HepG2 (cell line): ENCODE measurements at regions not wholly inside any gene's neighbourhood (a gene's known extent, or its start where the extent isn't known, plus 50 kb on each side); places are given as distances from the start of the nearest gene placed in this dataset.

Source experiments
- ATAC-seq: fragments of 200-7000 bp; cut with Tn5 transposase; 3 replicates; pipeline ENCODE4 v1.9.1; 2020; ENCODE audit warnings: mild to moderate bottlenecking, moderate library complexity
- BruUV-seq: library from RNA; stranded (reverse); fragments of 400-500 nt; replicated peaks from 2 replicates; lab custom pipeline; 2021; lab: Mats Ljungman, UMichigan
- CTCF ChIA-PET: fragments of 300-600 bp; formaldehyde crosslinking; extraction: SDS; loops from one replicate; lab custom pipeline; 2021; ENCODE audit warnings: low total read pairs, inconsistent platforms, low intra/inter-chr PET ratio; lab: Yijun Ruan, JAX
- POLR2A ChIA-PET: fragments of 350-600 bp; sonication (Branson Sonifier 250); formaldehyde crosslinking; loops from one replicate; lab custom pipeline; 2020; ENCODE audit warnings: antibody characterized with exemption, inconsistent platforms; lab: Yijun Ruan, JAX
- DNase-seq: peaks from one replicate; pipeline ENCODE4 v3.0.0-alpha.2; 2015; ENCODE audit warnings: low spot score
- FAIRE-seq: peaks from 3 replicates; lab custom pipeline; 2011; peaks lifted over from hg19 to GRCh38; lab: Jason Lieb, UNC
- H2AFZ ChIP-seq: one replicate; pipeline ENCODE4 v1.6.1; 2011; ENCODE audit warnings: low read length, inconsistent platforms
- H3K27ac ChIP-seq: fragments of 300-600 bp; 3 replicates; pipeline ENCODE4 v1.8.0; 2011; ENCODE audit warnings: mixed run types, mild to moderate bottlenecking, mixed read lengths, low read length, inconsistent platforms; ENCODE audit not compliant: insufficient read depth; ENCODE audit errors: extremely low read length
- H3K27me3 ChIP-seq, 2 experiments: fragments of 200-600 bp in 1 of 2; 2 replicates in 1 of 2; 3 replicates in 1 of 2; pipeline versions ENCODE4 v1.6.0 to v1.8.0; 2011; ENCODE audit warnings: low read length in 2 of 2, mild to moderate bottlenecking in 2 of 2, moderate library complexity in 2 of 2, inconsistent platforms in 1 of 2; ENCODE audit not compliant: insufficient read depth in 2 of 2, control insufficient read depth in 1 of 2
- H3K36me3 ChIP-seq, 2 experiments: fragments of 200-600 bp in 1 of 2; replicated peaks in 1 of 2; 2 replicates in 1 of 2; 3 replicates in 1 of 2; pipeline versions ENCODE4 v1.5.1 to v1.8.0; 2011; ENCODE audit warnings: low read length in 2 of 2, inconsistent platforms in 1 of 2; ENCODE audit not compliant: insufficient read depth in 2 of 2, control insufficient read depth in 1 of 2
- H3K4me1 ChIP-seq: 2 replicates; pipeline ENCODE4 v1.5.1; 2012; ENCODE audit warnings: low read length, inconsistent platforms; ENCODE audit not compliant: insufficient read depth
- H3K4me2 ChIP-seq: 2 replicates; pipeline ENCODE4 v1.6.0; 2011; ENCODE audit warnings: low read depth, low read length, inconsistent platforms
- H3K4me3 ChIP-seq, 3 experiments: fragments of 200-600 bp in 1 of 3; sonication (generic), shearing (Covaris generic) in 1 of 3; replicated peaks in 1 of 3; 2 replicates each; pipeline ENCODE4 v1.5.1; 2011 to 2016; ENCODE audit warnings: low read length in 3 of 3, inconsistent platforms in 2 of 3, low read depth in 2 of 3, mild to moderate bottlenecking in 2 of 3, control low read depth in 1 of 3, mixed read lengths in 1 of 3; ENCODE audit not compliant: insufficient read depth in 1 of 3
- H3K79me2 ChIP-seq: one replicate; pipeline ENCODE4 v1.6.1; 2011; ENCODE audit warnings: low read length, inconsistent platforms; ENCODE audit not compliant: insufficient read depth
- H3K9ac ChIP-seq: 2 replicates; pipeline ENCODE4 v1.6.0; 2011; ENCODE audit warnings: mild to moderate bottlenecking, low read depth, low read length, inconsistent platforms; ENCODE audit not compliant: insufficient read depth
- H3K9me3 ChIP-seq: 2 replicates; pipeline ENCODE4 v1.5.1; 2012; ENCODE audit warnings: mild to moderate bottlenecking, low read length
- H4K20me1 ChIP-seq: 2 replicates; pipeline ENCODE4 v1.6.0; 2011; ENCODE audit warnings: inconsistent platforms, mild to moderate bottlenecking, low read length, moderate library complexity; ENCODE audit not compliant: insufficient read depth
- HCFC1 ChIP-seq: fragments of 150-350 bp; IDR thresholded peaks from 2 replicates; pipeline ENCODE4 v1.6.1; 2014; ENCODE audit warnings: low read depth, low read length
- MNT ChIP-seq: fragments of 450-650 bp; IDR thresholded peaks from 2 replicates; pipeline ENCODE4 v1.6.1; 2016
- MTF1 ChIP-seq: sonication (generic); formaldehyde crosslinking; IDR thresholded peaks from 2 replicates; pipeline ENCODE4 v1.5.0; 2020; ENCODE audit warnings: missing genetic modification reagents
- SNRNP70 ChIP-seq: fragments of 200-400 bp; formaldehyde crosslinking; IDR thresholded peaks from 2 replicates; pipeline ENCODE4 v1.6.1; 2017; ENCODE audit warnings: mild to moderate bottlenecking, low read depth, low read length, moderate library complexity
- SOX6 ChIP-seq, 2 experiments: fragments of 450-650 bp in 1 of 2; sonication (generic) in 1 of 2; formaldehyde crosslinking in 1 of 2; IDR thresholded peaks; 2 replicates each; pipeline versions ENCODE4 v1.4.0 to v1.6.1; 2017 to 2020; ENCODE audit warnings: antibody characterized with exemption in 1 of 2, mild to moderate bottlenecking in 1 of 2, missing genetic modification reagents in 1 of 2
- STAG1 ChIP-seq: sonication (generic); formaldehyde crosslinking; IDR thresholded peaks from 2 replicates; pipeline ENCODE4 v1.4.0; 2020; ENCODE audit warnings: missing genetic modification reagents
- STAT5B ChIP-seq: sonication (generic); formaldehyde crosslinking; IDR thresholded peaks from 2 replicates; pipeline ENCODE4 v1.4.0; 2020; ENCODE audit warnings: missing genetic modification reagents
- ZBTB20 ChIP-seq: sonication (generic); formaldehyde crosslinking; IDR thresholded peaks from 2 replicates; pipeline ENCODE4 v1.8.1; 2023; ENCODE audit warnings: missing genetic modification reagents, low read depth, mild to moderate bottlenecking, borderline replicate concordance
- WGBS: methylation state at CpG from one replicate; pipeline ENCODE4 v1.1.6; 2017; ENCODE audit warnings: low lambda C conversion rate; 5-methylcytosine and 5-hydroxymethylcytosine counted together
- in situ Hi-C: cut with HindIII; loops from 2 replicates; pipeline ENCODE4 v1.10.0; 2017; ENCODE audit warnings: low pct_unique_long_range_greater_than_20kb; ENCODE audit not compliant: extremely low pct_ligation_motif_present
- intact Hi-C: fragments of 100-400 bp; cut with micrococcal nuclease; formaldehyde crosslinking; loops from one replicate; pipeline ENCODE4 v1.10.0; 2022; ENCODE audit not compliant: unreplicated experiment
- TF ChIP-seq, protein P1 (sequence below): sonication (generic); formaldehyde crosslinking; IDR thresholded peaks from 2 replicates; pipeline ENCODE4 v1.4.0; 2020; ENCODE audit warnings: missing genetic modification reagents
- TF ChIP-seq, protein P2 (sequence below): sonication (generic); formaldehyde crosslinking; conservative IDR thresholded peaks from 2 replicates; pipeline ENCODE4 v1.4.0; 2020; ENCODE audit warnings: missing genetic modification reagents
- TF ChIP-seq, protein P3 (sequence below): sonication (generic); formaldehyde crosslinking; IDR thresholded peaks from 2 replicates; pipeline ENCODE4 v1.4.0; 2020; ENCODE audit warnings: missing genetic modification reagents

DNA sequence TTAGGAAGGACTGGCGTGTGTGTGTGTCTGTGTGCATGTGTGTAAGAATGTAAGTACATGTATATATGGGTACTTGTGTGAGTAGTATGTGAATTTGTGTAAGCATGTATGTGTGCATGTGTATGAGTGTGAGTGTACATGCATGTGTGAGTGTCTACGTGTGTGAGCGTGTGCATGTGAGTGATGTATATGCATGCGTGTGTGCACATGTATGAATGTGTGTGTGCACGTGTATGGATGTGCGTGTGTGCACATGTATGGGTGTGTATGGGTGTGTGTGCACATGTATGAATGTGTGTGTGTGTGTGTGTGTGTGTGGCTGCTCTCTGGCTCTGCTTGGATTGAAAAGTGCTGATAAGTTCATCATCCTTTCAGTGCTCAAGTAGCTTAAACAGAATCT, 154.5 kb downstream of the TENT4A start:
- H3K36me3 ChIP-seq, result no peaks in the 10 kb centered on the region
- 83% methylated on average over 6 of the region's 6 CpGs for WGBS
- in situ Hi-C loops, result no loop called here
- no TSS peak for BruUV-seq
- no peaks in the 10 kb centered on the region for H3K9me3 ChIP-seq
- peak; percentile 88 for TF ChIP-seq MNT
- no peak for TF ChIP-seq STAT5B (CRISPR knock-in tag)
- peaks cover 15% of the 10 kb centered on the region for H3K4me1 ChIP-seq
- H3K27me3 ChIP-seq, result peaks cover 0 to 13% of the 10 kb centered on the region in 2 experiments; a peak in 2 of 5 replicates
- no peak for ATAC-seq
- DNase-seq, result no peak
- no peak overlapping the region for H3K4me2 ChIP-seq
- no peaks in the 10 kb centered on the region for H3K79me2 ChIP-seq
- intact Hi-C loops, result no loop called here
- H4K20me1 ChIP-seq, result no peaks in the 10 kb centered on the region
- FAIRE-seq, result no peak
- no peak overlapping the region for H3K4me3 ChIP-seq
- no peak overlapping the region for H2AFZ ChIP-seq
- CTCF ChIA-PET, result no interaction called here
- POLR2A ChIA-PET, result no interaction called here
- H3K9ac ChIP-seq, result no peak overlapping the region
- H3K27ac ChIP-seq, result no peak overlapping the region

GRCh38 chr5:6868171-6868570, 154.9 kb downstream of the TENT4A start:
- no peak for FAIRE-seq
- H3K4me3 ChIP-seq, result no peak overlapping the region
- H3K79me2 ChIP-seq, result no peaks in the 10 kb centered on the region
- H2AFZ ChIP-seq, result no peak overlapping the region
- no peaks in the 10 kb centered on the region for H3K36me3 ChIP-seq
- in situ Hi-C loops (no loop called here), intact Hi-C loops (no loop called here)
- no peaks in the 10 kb centered on the region for H4K20me1 ChIP-seq
- no peak overlapping the region for H3K27ac ChIP-seq
- no peak for DNase-seq
- peak overlapping the region; percentile 29; the same call in 1 of the 2 replicates for H3K4me2 ChIP-seq
- BruUV-seq, result no TSS peak
- H3K9me3 ChIP-seq, result no peaks in the 10 kb centered on the region
- ATAC-seq, result peak; percentile 85
- H3K27me3 ChIP-seq, result peaks cover 0 to 13% of the 10 kb centered on the region in 2 experiments; a peak in 2 of 5 replicates
- H3K4me1 ChIP-seq, result peaks cover 20% of the 10 kb centered on the region
- no peak overlapping the region for H3K9ac ChIP-seq
- POLR2A ChIA-PET, result no interaction called here
- CTCF ChIA-PET, result no interaction called here
- WGBS, result 56% methylated on average over 4 of the region's 9 CpGs
- peak; percentile 24 for TF ChIP-seq STAG1 (CRISPR knock-in tag)
- TF ChIP-seq, protein P1, sequence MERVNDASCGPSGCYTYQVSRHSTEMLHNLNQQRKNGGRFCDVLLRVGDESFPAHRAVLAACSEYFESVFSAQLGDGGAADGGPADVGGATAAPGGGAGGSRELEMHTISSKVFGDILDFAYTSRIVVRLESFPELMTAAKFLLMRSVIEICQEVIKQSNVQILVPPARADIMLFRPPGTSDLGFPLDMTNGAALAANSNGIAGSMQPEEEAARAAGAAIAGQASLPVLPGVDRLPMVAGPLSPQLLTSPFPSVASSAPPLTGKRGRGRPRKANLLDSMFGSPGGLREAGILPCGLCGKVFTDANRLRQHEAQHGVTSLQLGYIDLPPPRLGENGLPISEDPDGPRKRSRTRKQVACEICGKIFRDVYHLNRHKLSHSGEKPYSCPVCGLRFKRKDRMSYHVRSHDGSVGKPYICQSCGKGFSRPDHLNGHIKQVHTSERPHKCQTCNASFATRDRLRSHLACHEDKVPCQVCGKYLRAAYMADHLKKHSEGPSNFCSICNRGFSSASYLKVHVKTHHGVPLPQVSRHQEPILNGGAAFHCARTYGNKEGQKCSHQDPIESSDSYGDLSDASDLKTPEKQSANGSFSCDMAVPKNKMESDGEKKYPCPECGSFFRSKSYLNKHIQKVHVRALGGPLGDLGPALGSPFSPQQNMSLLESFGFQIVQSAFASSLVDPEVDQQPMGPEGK, result 0 out of 2 replicates have a peak, but pooled peaks have one; percentile 22
- TF ChIP-seq, protein P2, sequence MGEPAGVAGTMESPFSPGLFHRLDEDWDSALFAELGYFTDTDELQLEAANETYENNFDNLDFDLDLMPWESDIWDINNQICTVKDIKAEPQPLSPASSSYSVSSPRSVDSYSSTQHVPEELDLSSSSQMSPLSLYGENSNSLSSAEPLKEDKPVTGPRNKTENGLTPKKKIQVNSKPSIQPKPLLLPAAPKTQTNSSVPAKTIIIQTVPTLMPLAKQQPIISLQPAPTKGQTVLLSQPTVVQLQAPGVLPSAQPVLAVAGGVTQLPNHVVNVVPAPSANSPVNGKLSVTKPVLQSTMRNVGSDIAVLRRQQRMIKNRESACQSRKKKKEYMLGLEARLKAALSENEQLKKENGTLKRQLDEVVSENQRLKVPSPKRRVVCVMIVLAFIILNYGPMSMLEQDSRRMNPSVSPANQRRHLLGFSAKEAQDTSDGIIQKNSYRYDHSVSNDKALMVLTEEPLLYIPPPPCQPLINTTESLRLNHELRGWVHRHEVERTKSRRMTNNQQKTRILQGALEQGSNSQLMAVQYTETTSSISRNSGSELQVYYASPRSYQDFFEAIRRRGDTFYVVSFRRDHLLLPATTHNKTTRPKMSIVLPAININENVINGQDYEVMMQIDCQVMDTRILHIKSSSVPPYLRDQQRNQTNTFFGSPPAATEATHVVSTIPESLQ (CRISPR knock-in tag), result no peak
- no peak for TF ChIP-seq SOX6 (IDR thresholded peaks at IDR 0.05)
- 0 out of 2 replicates have a peak, but pooled peaks have one; percentile 14 for TF ChIP-seq SOX6 (CRISPR knock-in tag; IDR thresholded peaks at IDR 0.05)
- no peak for TF ChIP-seq ZBTB20 (CRISPR knock-in tag)
- TF ChIP-seq, protein P3, sequence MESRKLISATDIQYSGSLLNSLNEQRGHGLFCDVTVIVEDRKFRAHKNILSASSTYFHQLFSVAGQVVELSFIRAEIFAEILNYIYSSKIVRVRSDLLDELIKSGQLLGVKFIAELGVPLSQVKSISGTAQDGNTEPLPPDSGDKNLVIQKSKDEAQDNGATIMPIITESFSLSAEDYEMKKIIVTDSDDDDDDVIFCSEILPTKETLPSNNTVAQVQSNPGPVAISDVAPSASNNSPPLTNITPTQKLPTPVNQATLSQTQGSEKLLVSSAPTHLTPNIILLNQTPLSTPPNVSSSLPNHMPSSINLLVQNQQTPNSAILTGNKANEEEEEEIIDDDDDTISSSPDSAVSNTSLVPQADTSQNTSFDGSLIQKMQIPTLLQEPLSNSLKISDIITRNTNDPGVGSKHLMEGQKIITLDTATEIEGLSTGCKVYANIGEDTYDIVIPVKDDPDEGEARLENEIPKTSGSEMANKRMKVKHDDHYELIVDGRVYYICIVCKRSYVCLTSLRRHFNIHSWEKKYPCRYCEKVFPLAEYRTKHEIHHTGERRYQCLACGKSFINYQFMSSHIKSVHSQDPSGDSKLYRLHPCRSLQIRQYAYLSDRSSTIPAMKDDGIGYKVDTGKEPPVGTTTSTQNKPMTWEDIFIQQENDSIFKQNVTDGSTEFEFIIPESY (CRISPR knock-in tag), result 0 out of 2 replicates have a peak, but pooled peaks have one; percentile 30
- TF ChIP-seq MTF1 (CRISPR knock-in tag), result no peak
- no peak for TF ChIP-seq HCFC1
- TF ChIP-seq SNRNP70, result no peak
